ENCODE measurements at regions not wholly inside any gene's neighbourhood (a gene's known extent, or its start where the extent isn't known, plus 50 kb on each side); places are given as distances from the start of the nearest gene placed in this dataset.

GRCh38 chr6:147756891-147757290 is 248.4 kb downstream of the SAMD5 start:
- no peak for DNase-seq (ENCODE audit: low read depth)
- no peak for TF ChIP-seq CTCF (IDR thresholded peaks at IDR 0.05; ENCODE audit: insufficient read depth, low read depth, low read length)
- no peak overlapping the region for H3K4me3 ChIP-seq (ENCODE audit: low read depth, low read length)

GRCh38 chr6:147757291-147757690 is 248.8 kb downstream of the SAMD5 start:
- DNase-seq (ENCODE audit: low read depth), result no peak
- TF ChIP-seq CTCF (IDR thresholded peaks at IDR 0.05; ENCODE audit: insufficient read depth, low read depth, low read length), result no peak
- no peak overlapping the region for H3K4me3 ChIP-seq (ENCODE audit: low read depth, low read length)

GRCh38 chr6:147758303-147758702 is 249.8 kb downstream of the SAMD5 start:
- no peak for TF ChIP-seq CTCF (IDR thresholded peaks at IDR 0.05; ENCODE audit: insufficient read depth, low read depth, low read length)
- DNase-seq (ENCODE audit: low read depth), result no peak
- no peak overlapping the region for H3K4me3 ChIP-seq (ENCODE audit: low read depth, low read length)

- H3K4me3 ChIP-seq (ENCODE audit: low read depth, low read length), result no peak overlapping the region
- no peak for TF ChIP-seq CTCF (IDR thresholded peaks at IDR 0.05; ENCODE audit: insufficient read depth, low read depth, low read length)
- peak; percentile 71 for DNase-seq (ENCODE audit: low read depth)
Observed at GRCh38 chr6:147759093-147759492, 250.6 kb downstream of the SAMD5 start.

GRCh38 chr6:147759536-147759935 is 251.0 kb downstream of the SAMD5 start:
- H3K4me3 ChIP-seq (ENCODE audit: low read depth, low read length), result no peak overlapping the region
- no peak for DNase-seq (ENCODE audit: low read depth)

GRCh38 chr6:147765541-147765940 is 257.1 kb downstream of the SAMD5 start:
- no peak for DNase-seq (ENCODE audit: low read depth)

More at GRCh38 chr6:147759536-147759935, 251.0 kb downstream of the SAMD5 start:
- no peak for TF ChIP-seq CTCF (IDR thresholded peaks at IDR 0.05; ENCODE audit: insufficient read depth, low read depth, low read length)

More at GRCh38 chr6:147765541-147765940, 257.1 kb downstream of the SAMD5 start:
- H3K4me3 ChIP-seq (ENCODE audit: low read depth, low read length), result no peak overlapping the region
- no peak for TF ChIP-seq CTCF (IDR thresholded peaks at IDR 0.05; ENCODE audit: insufficient read depth, low read depth, low read length)
